Erythroblast (primary cell): ENCODE measurements at regions not wholly inside any gene's neighbourhood (a gene's known extent, or its start where the extent isn't known, plus 50 kb on each side); places are given as distances from the start of the nearest gene placed in this dataset.

ENCODE experiments used
- DNase-seq, 2 experiments: peaks; one replicate each; lab custom pipeline; 2025; lab: John Stamatoyannopoulos, UW
- GATA1 ChIP-seq: IDR thresholded peaks from 2 replicates; pipeline ENCODE4 v1.6.1; 2011; ENCODE audit warnings: low read depth, mild to moderate bottlenecking, control low read depth, low read length, moderate library complexity
- POLR2A ChIP-seq: IDR thresholded peaks from 2 replicates; pipeline ENCODE4 v1.6.1; 2011; ENCODE audit warnings: mild to moderate bottlenecking, low read length

GRCh38 chr4:114287079-114287696, 307.7 kb upstream of the ARSJ start:
- TF ChIP-seq POLR2A (no peak), GATA1 (no peak)
- no peak for DNase-seq

- no peak for DNase-seq
- TF ChIP-seq POLR2A = no peak
Measured at GRCh38 chr4:114296126-114296525, 302.5 kb upstream of the UGT8 start.

GRCh38 chr4:114302472-114302871, 296.1 kb upstream of the UGT8 start:
- TF ChIP-seq GATA1 = no peak
- no peak for TF ChIP-seq POLR2A
- DNase-seq = no peak

DNA sequence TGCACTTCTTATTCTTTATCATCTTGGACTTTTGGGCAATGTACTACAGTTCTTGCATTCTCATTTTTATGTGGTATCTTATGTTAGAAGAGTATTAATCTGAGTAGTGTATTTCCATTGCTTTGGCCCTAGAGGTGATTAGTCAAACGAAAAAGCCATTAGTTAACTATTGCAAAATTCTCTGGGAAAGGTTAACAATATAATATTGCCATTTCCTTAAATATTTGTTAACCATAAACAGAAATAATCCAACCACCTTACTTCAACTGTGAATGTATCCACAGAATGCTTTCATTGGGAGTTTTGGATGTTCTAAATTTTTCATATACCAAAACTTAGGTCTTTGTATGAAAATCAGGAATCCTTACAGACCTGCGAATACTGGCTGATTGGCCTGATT, 294.6 kb upstream of the UGT8 start:
- DNase-seq = no peak
- TF ChIP-seq POLR2A (no peak), GATA1 (no peak)

DNA sequence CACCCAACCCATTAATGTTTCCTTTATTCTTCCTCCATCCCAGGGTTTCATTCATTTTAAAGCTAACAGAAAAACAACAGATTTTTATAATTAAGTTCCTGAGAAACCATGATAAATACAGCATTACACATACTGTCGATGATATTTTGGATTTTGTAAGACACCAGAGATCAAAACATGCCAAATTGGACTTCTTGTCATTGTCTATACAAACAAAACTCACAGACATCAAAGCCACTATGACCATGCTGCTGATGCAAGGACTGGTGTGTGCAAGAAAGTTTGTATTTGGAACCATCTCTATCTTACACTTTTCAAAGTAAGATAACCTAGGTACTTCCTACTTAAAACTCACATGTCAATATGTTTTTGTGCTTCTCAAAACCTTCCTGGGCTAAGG, 294.0 kb upstream of the UGT8 start:
- no peak for DNase-seq
- TF ChIP-seq GATA1 = no peak
- TF ChIP-seq POLR2A = no peak

DNA sequence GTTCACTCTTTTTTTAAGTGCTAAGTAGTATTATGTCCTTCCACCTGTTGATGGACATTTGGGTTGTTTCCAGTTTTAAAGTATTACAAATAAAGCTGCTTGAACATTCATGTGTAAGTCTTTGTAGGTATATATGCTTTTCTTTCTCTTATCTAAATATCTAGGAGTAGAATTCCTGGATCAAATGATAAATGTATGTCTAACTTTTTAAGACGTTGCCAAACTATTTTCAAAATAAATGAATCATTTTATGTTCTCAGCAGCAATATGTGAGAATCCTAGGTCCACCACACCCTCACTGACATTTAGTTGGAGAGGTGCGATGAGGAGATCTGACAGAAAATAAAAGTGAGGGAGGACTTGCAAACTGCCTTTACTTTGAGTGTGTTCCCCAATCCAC, 291.7 kb upstream of the UGT8 start:
- no peak for TF ChIP-seq GATA1
- no peak for TF ChIP-seq POLR2A
- DNase-seq = no peak

- no peak for DNase-seq
Measured at GRCh38 chr4:114310296-114310925, 288.2 kb upstream of the UGT8 start.

GRCh38 chr4:114311787-114312186, 286.8 kb upstream of the UGT8 start:
- DNase-seq = no peak
- TF ChIP-seq GATA1 (no peak), POLR2A (no peak)

More at GRCh38 chr4:114310296-114310925, 288.2 kb upstream of the UGT8 start:
- TF ChIP-seq GATA1 = no peak
- no peak for TF ChIP-seq POLR2A

- TF ChIP-seq POLR2A (no peak), GATA1 (no peak)
- DNase-seq = no peak
Measured at GRCh38 chr4:114312338-114312737, 286.3 kb upstream of the UGT8 start.

GRCh38 chr4:114316789-114317188, 281.8 kb upstream of the UGT8 start:
- DNase-seq = no peak

GRCh38 chr4:114317564-114317963, 281.0 kb upstream of the UGT8 start:
- DNase-seq = no peak
- TF ChIP-seq POLR2A (no peak), GATA1 (no peak)

More at GRCh38 chr4:114316789-114317188, 281.8 kb upstream of the UGT8 start:
- TF ChIP-seq POLR2A = no peak
- no peak for TF ChIP-seq GATA1

DNA sequence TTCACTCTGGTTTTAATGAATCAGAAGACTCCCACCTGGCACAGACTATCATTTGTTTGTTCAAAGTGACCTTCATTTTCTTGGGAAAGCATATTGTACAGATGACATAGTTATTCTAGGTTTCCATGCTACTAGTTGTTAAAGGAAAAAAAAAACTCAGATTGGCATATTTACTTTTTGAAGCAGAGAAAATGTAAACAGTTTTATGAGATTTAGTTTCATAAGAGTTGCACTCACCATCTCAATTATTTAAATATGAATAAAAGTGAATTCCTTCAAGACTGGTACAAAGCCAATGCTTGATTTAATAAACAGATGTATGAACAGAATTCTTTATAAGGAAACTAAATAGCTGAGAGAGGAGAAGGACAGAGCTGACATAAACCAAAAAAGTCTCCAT, 280.3 kb upstream of the UGT8 start:
- no peak for DNase-seq
- no peak for TF ChIP-seq POLR2A

- TF ChIP-seq GATA1 (no peak), POLR2A (no peak)
- no peak for DNase-seq
Measured at GRCh38 chr4:114320126-114320525, 278.5 kb upstream of the UGT8 start.

GRCh38 chr4:114321366-114321765, 277.2 kb upstream of the UGT8 start:
- DNase-seq = no peak
- no peak for TF ChIP-seq POLR2A
- no peak for TF ChIP-seq GATA1

DNA sequence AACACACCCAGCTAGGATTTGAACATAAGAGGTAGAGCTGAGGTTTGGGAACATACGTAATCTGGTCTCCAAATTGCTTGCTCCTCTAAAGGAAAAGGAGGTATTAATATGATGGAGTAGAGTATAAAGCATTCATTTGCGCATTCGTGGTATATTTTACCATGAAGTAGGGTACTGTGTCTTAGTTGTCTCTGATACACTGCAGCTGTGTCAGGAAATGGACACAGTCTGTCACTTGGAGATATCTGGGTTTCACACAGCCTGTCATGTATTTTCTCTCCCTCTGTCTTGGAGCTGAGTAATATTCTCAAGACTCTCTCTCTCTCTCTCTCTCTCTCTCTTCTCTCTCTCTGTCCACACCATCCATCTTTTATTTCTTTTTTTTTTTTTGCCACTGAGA, 274.8 kb upstream of the UGT8 start:
- TF ChIP-seq POLR2A = no peak
- TF ChIP-seq GATA1 = no peak
- no peak for DNase-seq
